ENCODE measurements at regions not wholly inside any gene's neighbourhood (a gene's known extent, or its start where the extent isn't known, plus 50 kb on each side); places are given as distances from the start of the nearest gene placed in this dataset.

- H3K4me3 ChIP-seq = no peak overlapping the region
- no peaks in the 10 kb centered on the region for H3K9me3 ChIP-seq
- H3K27ac ChIP-seq = no peak overlapping the region
- ATAC-seq = no peak
- TF ChIP-seq POLR2A (IDR thresholded peaks at IDR 0.05) (no peak), POLR2AphosphoS5 (IDR thresholded peaks at IDR 0.05) (no peak), EP300 (IDR thresholded peaks at IDR 0.05) (no peak), CTCF (IDR thresholded peaks at IDR 0.05) (no peak)
- H3K4me1 ChIP-seq = no peaks in the 10 kb centered on the region
- no peaks in the 10 kb centered on the region for H3K36me3 ChIP-seq
- H3K27me3 ChIP-seq = no peaks in the 10 kb centered on the region
Observed at GRCh38 chr5:87190041-87190440, 77.6 kb upstream of the RASA1 start.

GRCh38 chr5:87190687-87191086, 77.0 kb upstream of the RASA1 start:
- H3K9me3 ChIP-seq = no peaks in the 10 kb centered on the region
- H3K27me3 ChIP-seq = no peaks in the 10 kb centered on the region
- ATAC-seq = no peak
- TF ChIP-seq EP300 (IDR thresholded peaks at IDR 0.05) (no peak), POLR2A (IDR thresholded peaks at IDR 0.05) (no peak), CTCF (IDR thresholded peaks at IDR 0.05) (no peak), POLR2AphosphoS5 (IDR thresholded peaks at IDR 0.05) (no peak)
- H3K4me3 ChIP-seq = no peak overlapping the region
- no peaks in the 10 kb centered on the region for H3K4me1 ChIP-seq
- H3K27ac ChIP-seq = no peak overlapping the region
- H3K36me3 ChIP-seq = no peaks in the 10 kb centered on the region

DNA sequence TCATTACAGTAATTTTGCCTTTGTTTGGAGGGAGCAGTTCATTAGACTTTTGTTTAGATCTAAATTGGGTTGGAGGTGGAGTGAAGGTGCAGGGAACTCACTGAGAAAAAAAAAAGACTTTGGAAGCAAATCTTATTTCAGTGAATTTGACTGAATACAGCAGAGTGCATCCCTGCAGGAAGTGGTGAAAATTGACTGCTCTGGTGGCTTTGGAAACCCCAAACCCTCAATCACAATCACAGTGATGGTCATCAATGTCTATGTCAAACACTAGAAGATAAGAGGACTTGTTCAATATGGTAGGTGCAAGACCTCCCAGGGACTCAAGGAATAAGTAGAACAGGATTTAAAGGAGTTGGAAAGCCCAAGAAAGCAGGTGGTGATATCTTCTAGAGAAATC, 76.0 kb upstream of the RASA1 start:
- Histone ChIP-seq H3K9me3 (no peaks in the 10 kb centered on the region), H3K4me3 (no peak overlapping the region), H3K27ac (no peak overlapping the region), H3K27me3 (no peaks in the 10 kb centered on the region), H3K36me3 (no peaks in the 10 kb centered on the region), H3K4me1 (no peaks in the 10 kb centered on the region)
- no peak for ATAC-seq
- TF ChIP-seq POLR2AphosphoS5 (IDR thresholded peaks at IDR 0.05) (no peak), POLR2A (IDR thresholded peaks at IDR 0.05) (no peak), EP300 (IDR thresholded peaks at IDR 0.05) (no peak), CTCF (IDR thresholded peaks at IDR 0.05) (no peak)

DNA sequence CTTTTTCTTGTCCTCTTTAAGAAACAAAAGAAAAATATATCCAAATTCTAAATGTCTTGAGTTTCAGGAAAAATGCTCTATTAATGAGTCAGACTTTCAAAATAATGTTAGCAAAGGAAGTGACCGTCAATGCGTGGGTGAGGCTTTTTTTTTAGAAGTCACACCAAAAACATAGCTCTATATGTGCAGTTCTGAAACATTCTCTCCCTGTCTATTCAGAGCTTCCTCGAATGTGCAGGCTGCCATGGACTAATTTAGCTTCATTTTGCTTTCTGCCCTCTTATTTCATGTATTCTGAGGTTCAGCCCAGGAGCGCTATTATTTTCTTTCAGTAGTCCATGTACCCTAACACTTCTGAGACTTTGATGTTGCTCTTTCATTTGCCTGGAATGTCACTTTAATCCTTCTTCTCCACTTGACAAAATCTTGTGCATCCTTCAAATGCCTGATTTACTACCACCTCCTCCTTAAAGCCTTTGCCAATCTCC, 72.5 kb upstream of the RASA1 start:
- no peaks in the 10 kb centered on the region for H3K9me3 ChIP-seq
- H3K27ac ChIP-seq = no peak overlapping the region
- TF ChIP-seq CTCF (IDR thresholded peaks at IDR 0.05) (no peak), POLR2A (IDR thresholded peaks at IDR 0.05) (no peak), POLR2AphosphoS5 (IDR thresholded peaks at IDR 0.05) (no peak), EP300 (IDR thresholded peaks at IDR 0.05) (no peak)
- ATAC-seq = no peak
- H3K36me3 ChIP-seq = no peaks in the 10 kb centered on the region
- H3K4me3 ChIP-seq = no peak overlapping the region
- no peaks in the 10 kb centered on the region for H3K4me1 ChIP-seq
- no peaks in the 10 kb centered on the region for H3K27me3 ChIP-seq
- 29 to 40% methylated on average over 4 of the region's 4 CpGs for WGBS, 2 donors (ENCODE audit: low coverage in 1 of 2)

- WGBS, 2 donors (ENCODE audit: low coverage in 1 of 2) = 51 to 59% methylated on average over 3 of the region's 3 CpGs
- TF ChIP-seq EP300 (IDR thresholded peaks at IDR 0.05) = no peak
- TF ChIP-seq CTCF (IDR thresholded peaks at IDR 0.05) = no peak
- TF ChIP-seq POLR2AphosphoS5 (IDR thresholded peaks at IDR 0.05) = no peak
- no peak for TF ChIP-seq POLR2A (IDR thresholded peaks at IDR 0.05)
- Histone ChIP-seq H3K27ac (no peak overlapping the region), H3K4me3 (no peak overlapping the region), H3K4me1 (no peaks in the 10 kb centered on the region), H3K9me3 (no peaks in the 10 kb centered on the region), H3K27me3 (no peaks in the 10 kb centered on the region), H3K36me3 (no peaks in the 10 kb centered on the region)
- no peak for ATAC-seq
Observed at GRCh38 chr5:87195616-87196015, 72.1 kb upstream of the RASA1 start.
